ENCODE measurements at regions not wholly inside any gene's neighbourhood (a gene's known extent, or its start where the extent isn't known, plus 50 kb on each side); places are given as distances from the start of the nearest gene placed in this dataset.

- H3K27ac ChIP-seq, result no peak overlapping the region
- H3K4me1 ChIP-seq, result no peaks in the 10 kb centered on the region
- 57 to 81% methylated on average over 1 of the region's 1 CpG for WGBS, 2 donors
- no peak for TF ChIP-seq POLR2A (IDR thresholded peaks at IDR 0.05)
- TF ChIP-seq CTCF (IDR thresholded peaks at IDR 0.05), result no peak
- TF ChIP-seq EP300 (IDR thresholded peaks at IDR 0.05), result no peak
- TF ChIP-seq POLR2AphosphoS5 (IDR thresholded peaks at IDR 0.05), result no peak
- intact Hi-C loops (cut with DNase I), result no loop called here
- H3K4me3 ChIP-seq, result no peak overlapping the region
- no peaks in the 10 kb centered on the region for H3K27me3 ChIP-seq
- no peaks in the 10 kb centered on the region for H3K36me3 ChIP-seq
- no peak for DNase-seq
- H3K9me3 ChIP-seq, result no peaks in the 10 kb centered on the region
Measured at GRCh38 chr2:199679883-199680282, 171.1 kb downstream of the FTCDNL1 start.

GRCh38 chr2:199677881-199678280, 173.1 kb downstream of the FTCDNL1 start:
- WGBS, 2 donors, result 42 to 81% methylated on average over 4 of the region's 4 CpGs
- intact Hi-C loops (cut with DNase I), result no loop called here
- no peaks in the 10 kb centered on the region for H3K27me3 ChIP-seq
- H3K27ac ChIP-seq, result no peak overlapping the region
- no peak for DNase-seq
- H3K4me1 ChIP-seq, result no peaks in the 10 kb centered on the region
- TF ChIP-seq POLR2A (IDR thresholded peaks at IDR 0.05), result no peak
- no peak for TF ChIP-seq CTCF (IDR thresholded peaks at IDR 0.05)
- TF ChIP-seq EP300 (IDR thresholded peaks at IDR 0.05), result no peak
- no peak for TF ChIP-seq POLR2AphosphoS5 (IDR thresholded peaks at IDR 0.05)
- H3K9me3 ChIP-seq, result no peaks in the 10 kb centered on the region
- no peaks in the 10 kb centered on the region for H3K36me3 ChIP-seq
- no peak overlapping the region for H3K4me3 ChIP-seq

GRCh38 chr2:199668645-199669044, 182.3 kb downstream of the FTCDNL1 start:
- 72 to 86% methylated on average over 3 of the region's 3 CpGs for WGBS, 2 donors
- intact Hi-C loops (cut with DNase I), result no loop called here
- Histone ChIP-seq H3K27me3 (no peaks in the 10 kb centered on the region), H3K4me1 (no peaks in the 10 kb centered on the region), H3K9me3 (no peaks in the 10 kb centered on the region), H3K36me3 (no peaks in the 10 kb centered on the region), H3K4me3 (no peak overlapping the region), H3K27ac (no peak overlapping the region)
- no peak for TF ChIP-seq POLR2A (IDR thresholded peaks at IDR 0.05)
- no peak for DNase-seq

- no peak for DNase-seq
- Histone ChIP-seq H3K9me3 (no peaks in the 10 kb centered on the region), H3K27ac (no peak overlapping the region), H3K4me1 (peaks cover 0 to 4% (median 0%) of the 10 kb centered on the region in 4 donors), H3K27me3 (no peaks in the 10 kb centered on the region), H3K36me3 (no peaks in the 10 kb centered on the region), H3K4me3 (no peak overlapping the region)
- no peak for TF ChIP-seq POLR2A (IDR thresholded peaks at IDR 0.05)
- intact Hi-C loops (cut with DNase I), result no loop called here
- 16 to 60% methylated on average over 6 of the region's 6 CpGs for WGBS, 2 donors
Measured at GRCh38 chr2:199663157-199663556, 187.8 kb downstream of the FTCDNL1 start.

GRCh38 chr2:199662255-199662654, 188.7 kb downstream of the FTCDNL1 start:
- Histone ChIP-seq H3K9me3 (no peaks in the 10 kb centered on the region), H3K36me3 (no peaks in the 10 kb centered on the region), H3K4me1 (peaks cover 0 to 4% (median 0%) of the 10 kb centered on the region in 4 donors), H3K4me3 (no peak overlapping the region), H3K27me3 (no peaks in the 10 kb centered on the region), H3K27ac (no peak overlapping the region)
- DNase-seq, result no peak
- TF ChIP-seq CTCF (IDR thresholded peaks at IDR 0.05), result no peak
- no peak for TF ChIP-seq EP300 (IDR thresholded peaks at IDR 0.05)
- TF ChIP-seq POLR2A (IDR thresholded peaks at IDR 0.05), result no peak
- TF ChIP-seq POLR2AphosphoS5 (IDR thresholded peaks at IDR 0.05), result no peak
- intact Hi-C loops (cut with DNase I), result no loop called here
- 62 to 85% methylated on average over 8 of the region's 8 CpGs for WGBS, 2 donors

- DNase-seq, result no peak
- no peak overlapping the region for H3K4me3 ChIP-seq
- no peaks in the 10 kb centered on the region for H3K9me3 ChIP-seq
- intact Hi-C loops (cut with DNase I), result no loop called here
- H3K4me1 ChIP-seq, result peaks cover 0 to 4% (median 0%) of the 10 kb centered on the region in 4 donors
- 97% methylated on average over 15 of the region's 15 CpGs for WGBS, 2 donors
- H3K27ac ChIP-seq, result no peak overlapping the region
- no peaks in the 10 kb centered on the region for H3K36me3 ChIP-seq
- H3K27me3 ChIP-seq, result no peaks in the 10 kb centered on the region
- TF ChIP-seq POLR2AphosphoS5 (IDR thresholded peaks at IDR 0.05) (no peak), EP300 (IDR thresholded peaks at IDR 0.05) (no peak), POLR2A (IDR thresholded peaks at IDR 0.05) (no peak), CTCF (IDR thresholded peaks at IDR 0.05) (no peak)
Measured at GRCh38 chr2:199660167-199660566, 190.8 kb downstream of the FTCDNL1 start.
